AG09309 (cell line): ENCODE measurements at regions not wholly inside any gene's neighbourhood (a gene's known extent, or its start where the extent isn't known, plus 50 kb on each side); places are given as distances from the start of the nearest gene placed in this dataset.

Experiments
- DNase-seq: peaks from one replicate; pipeline ENCODE4 v3.0.0-alpha.2; 2010; ENCODE audit warnings: low read depth
- H3K4me3 ChIP-seq: 2 replicates; pipeline ENCODE4 v1.5.1; 2011; ENCODE audit warnings: mild to moderate bottlenecking, low read depth, low read length, moderate library complexity; ENCODE audit not compliant: control insufficient read depth
- CTCF ChIP-seq: IDR thresholded peaks from 2 replicates; pipeline ENCODE4 v1.5.1; 2011; ENCODE audit warnings: mild to moderate bottlenecking, low read depth, low read length, inconsistent platforms; ENCODE audit not compliant: insufficient read depth, control insufficient read depth; ENCODE audit errors: missing control alignments

GRCh38 chr13:109569958-109570711 lies 216.2 kb downstream of the IRS2 start:
- no peak overlapping the region for H3K4me3 ChIP-seq
- DNase-seq: no peak

GRCh38 chr13:109568339-109568818 lies 218.0 kb downstream of the IRS2 start:
- no peak overlapping the region for H3K4me3 ChIP-seq
- DNase-seq: no peak
- no peak for TF ChIP-seq CTCF

More at GRCh38 chr13:109569958-109570711, 216.2 kb downstream of the IRS2 start:
- no peak for TF ChIP-seq CTCF

- H3K4me3 ChIP-seq: no peak overlapping the region
- peak; percentile 43 for TF ChIP-seq CTCF
- no peak for DNase-seq
These were observed 219.1 kb downstream of the IRS2 start for GRCh38 chr13:109567315-109567714.

GRCh38 chr13:109565877-109566276 lies 220.5 kb downstream of the IRS2 start:
- H3K4me3 ChIP-seq: no peak overlapping the region
- DNase-seq: no peak
- TF ChIP-seq CTCF: no peak

GRCh38 chr13:109548374-109548773 lies 238.0 kb downstream of the IRS2 start:
- H3K4me3 ChIP-seq: no peak overlapping the region
- TF ChIP-seq CTCF: no peak
- no peak for DNase-seq

GRCh38 chr13:109547942-109548341 lies 238.4 kb downstream of the IRS2 start:
- DNase-seq: no peak
- no peak overlapping the region for H3K4me3 ChIP-seq

More at GRCh38 chr13:109547942-109548341, 238.4 kb downstream of the IRS2 start:
- no peak for TF ChIP-seq CTCF
